Fibroblast of mammary gland (primary cell): ENCODE measurements at regions not wholly inside any gene's neighbourhood (a gene's known extent, or its start where the extent isn't known, plus 50 kb on each side); places are given as distances from the start of the nearest gene placed in this dataset.

Experiments used
- DNase-seq: peaks from one replicate; pipeline ENCODE4 v3.0.0-alpha.2; 2010; ENCODE audit warnings: low read depth
- H3K4me3 ChIP-seq: 2 replicates; pipeline ENCODE4 v1.5.1; 2011; ENCODE audit warnings: low read depth, mild to moderate bottlenecking, low read length, moderate library complexity; ENCODE audit not compliant: control insufficient read depth
- CTCF ChIP-seq: conservative IDR thresholded peaks from 2 replicates; pipeline ENCODE4 v1.5.1; 2011; ENCODE audit warnings: low read depth, low read length, inconsistent platforms; ENCODE audit not compliant: control insufficient read depth, insufficient read depth

GRCh38 chr9:118034701-118035100, 330.5 kb downstream of the TLR4 start:
- H3K4me3 ChIP-seq, result no peak overlapping the region
- no peak for TF ChIP-seq CTCF

GRCh38 chr9:118038713-118039112, 334.5 kb downstream of the TLR4 start:
- DNase-seq, result no peak
- no peak overlapping the region for H3K4me3 ChIP-seq
- TF ChIP-seq CTCF, result no peak

More at GRCh38 chr9:118034701-118035100, 330.5 kb downstream of the TLR4 start:
- no peak for DNase-seq

GRCh38 chr9:118058227-118058626, 354.0 kb downstream of the TLR4 start:
- no peak overlapping the region for H3K4me3 ChIP-seq
- DNase-seq, result no peak
- no peak for TF ChIP-seq CTCF

GRCh38 chr9:118059484-118060278, 355.5 kb downstream of the TLR4 start:
- DNase-seq, result peak; percentile 15
- no peak for TF ChIP-seq CTCF
- no peak overlapping the region for H3K4me3 ChIP-seq

GRCh38 chr9:118083161-118083560, 379.0 kb downstream of the TLR4 start:
- no peak overlapping the region for H3K4me3 ChIP-seq
- TF ChIP-seq CTCF, result no peak
- DNase-seq, result no peak

- TF ChIP-seq CTCF, result no peak
- no peak overlapping the region for H3K4me3 ChIP-seq
- DNase-seq, result no peak
Observed at GRCh38 chr9:118088090-118088489, 383.9 kb downstream of the TLR4 start.
